Psoas muscle (tissue), 7 donors: ENCODE measurements at regions not wholly inside any gene's neighbourhood (a gene's known extent, or its start where the extent isn't known, plus 50 kb on each side); places are given as distances from the start of the nearest gene placed in this dataset.

Experiments
- ATAC-seq, 4 donors: fragments of 200-7000 bp; cut with Tn5 transposase; one replicate each; pipeline ENCODE4 v1.9.1; 2020; ENCODE audit warnings: moderate library complexity in 3 of 4, mild to moderate bottlenecking in 2 of 4
- DNase-seq, 2 donors: peaks; one replicate each; pipeline ENCODE4 v3.0.0-alpha.2; 2020
- H3K27ac ChIP-seq: fragments of 200-600 bp; one replicate; pipeline ENCODE4 v1.8.0; 2022
- H3K27me3 ChIP-seq, 3 donors: fragments of 200-600 bp in 1 of 3; one replicate each; pipeline versions ENCODE4 v1.6.1 to v1.8.0; 2013 to 2022; ENCODE audit warnings: low read length in 2 of 3, mild to moderate bottlenecking in 2 of 3, moderate library complexity in 1 of 3; ENCODE audit not compliant: insufficient read depth in 3 of 3
- H3K36me3 ChIP-seq, 2 donors: fragments of 200-600 bp in 1 of 2; one replicate each; pipeline versions ENCODE4 v1.6.1 to v1.8.0; 2013 to 2022; ENCODE audit warnings: low read depth in 1 of 2, mild to moderate bottlenecking in 1 of 2, moderate library complexity in 1 of 2; ENCODE audit not compliant: insufficient read depth in 1 of 2
- H3K4me1 ChIP-seq: fragments of 200-600 bp; one replicate; pipeline ENCODE4 v1.8.0; 2022
- H3K4me3 ChIP-seq: fragments of 200-600 bp; one replicate; pipeline ENCODE4 v1.8.0; 2022; ENCODE audit warnings: mild to moderate bottlenecking
- H3K9me3 ChIP-seq: fragments of 200-600 bp; one replicate; pipeline ENCODE4 v1.8.0; 2022
- CTCF ChIP-seq: fragments of 200-600 bp; IDR thresholded peaks from one replicate; pipeline ENCODE4 v1.8.0; 2022; ENCODE audit warnings: antibody characterized with exemption
- WGBS, 3 donors: extraction: QIAGEN DNeasy Blood & Tissue Kit; methylation state at CpG; one replicate each; pipeline versions ENCODE4 v1.1.6 to v1.1.7; 2013; 5-methylcytosine and 5-hydroxymethylcytosine counted together
- intact Hi-C, 2 donors: fragments of 100-400 bp; cut with DNase I; formaldehyde crosslinking; loops; one replicate each; pipeline versions ENCODE4 v1.11.0 to v1.14.2; 2022
- donor health status: healthy with polysubstance abuse.
- donor health status: DM: no; HTN: no; CAD: no; lungs with moderate emphysema.
- donor health status: Bipolar disorder and iron deficiency.
- donor health status: healthy.
- donor health status: DM: yes; HTN: yes; CAD: no.
- donor health status: DM: no; HTN: no; CAD: no.
- donor health status: DM: yes; HTN: yes; CAD: no.

DNA sequence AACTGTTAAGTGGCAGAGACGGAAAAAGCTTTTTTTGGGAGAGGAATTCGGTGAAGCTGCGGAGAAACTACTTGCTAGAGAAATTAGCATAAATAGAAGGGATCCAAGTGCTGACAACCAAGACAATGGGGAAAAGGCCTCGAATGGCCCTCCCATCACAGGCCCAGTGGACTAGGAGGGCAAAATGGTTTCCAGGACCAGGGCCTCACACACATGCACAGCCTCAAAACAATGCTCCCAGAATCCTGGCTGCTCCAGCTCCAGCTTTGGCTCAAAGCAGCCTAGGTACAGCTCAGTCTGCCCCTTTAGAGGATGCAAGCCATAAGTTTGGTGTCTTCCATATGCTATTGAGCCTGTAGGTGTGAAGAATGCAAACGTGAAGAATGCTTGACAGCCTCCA lies 388.2 kb downstream of the OTOL1 start:
- no peak for DNase-seq
- H3K9me3 ChIP-seq: no peaks in the 10 kb centered on the region
- no peak overlapping the region for H3K4me3 ChIP-seq
- H3K36me3 ChIP-seq: no peaks in the 10 kb centered on the region
- H3K27me3 ChIP-seq: no peaks in the 10 kb centered on the region
- TF ChIP-seq CTCF: no peak
- WGBS, 3 donors: 68 to 82% (median 72%) methylated on average over 5 of the region's 5 CpGs
- H3K4me1 ChIP-seq: no peaks in the 10 kb centered on the region
- H3K27ac ChIP-seq: no peak overlapping the region
- intact Hi-C loops: no loop called here
- no peak for ATAC-seq

GRCh38 chr3:161890147-161890625 lies 393.6 kb downstream of the OTOL1 start:
- no peak for TF ChIP-seq CTCF
- no peak for DNase-seq
- no peaks in the 10 kb centered on the region for H3K4me1 ChIP-seq
- no peaks in the 10 kb centered on the region for H3K36me3 ChIP-seq
- no peaks in the 10 kb centered on the region for H3K27me3 ChIP-seq
- WGBS, 3 donors: 65 to 76% (median 75%) methylated on average over 2 of the region's 2 CpGs
- ATAC-seq: peak in 1 of 4 donors; percentile 33
- H3K27ac ChIP-seq: no peak overlapping the region
- intact Hi-C loops: no loop called here
- H3K9me3 ChIP-seq: no peaks in the 10 kb centered on the region
- no peak overlapping the region for H3K4me3 ChIP-seq

GRCh38 chr3:161893972-161894371 lies 397.4 kb downstream of the OTOL1 start:
- no peak for ATAC-seq
- DNase-seq: no peak
- no peaks in the 10 kb centered on the region for H3K27me3 ChIP-seq
- H3K4me3 ChIP-seq: no peak overlapping the region
- intact Hi-C loops: no loop called here
- WGBS, 3 donors: 68 to 72% (median 70%) methylated on average over 1 of the region's 1 CpG
- no peaks in the 10 kb centered on the region for H3K9me3 ChIP-seq
- TF ChIP-seq CTCF: no peak
- H3K27ac ChIP-seq: no peak overlapping the region
- no peaks in the 10 kb centered on the region for H3K4me1 ChIP-seq
- H3K36me3 ChIP-seq: no peaks in the 10 kb centered on the region

DNA sequence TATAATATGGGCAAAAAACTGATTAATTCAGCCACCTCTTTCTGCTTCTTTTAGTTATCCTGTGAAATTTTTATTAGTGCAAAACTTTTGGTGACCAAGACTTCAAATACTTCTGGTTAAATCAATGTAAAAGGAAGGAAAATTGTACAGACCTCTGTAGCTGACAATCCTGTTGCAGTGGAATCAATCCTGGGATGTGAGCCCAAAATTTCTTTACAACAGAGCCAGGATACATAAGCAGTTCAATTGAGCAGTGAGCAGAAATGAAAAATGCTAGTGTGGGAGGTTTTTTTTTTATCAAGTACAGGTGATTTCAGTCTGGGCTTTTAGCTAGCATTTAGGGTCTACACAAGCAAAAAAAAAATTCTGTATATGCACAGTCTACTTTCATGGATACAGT lies 398.0 kb downstream of the OTOL1 start:
- Histone ChIP-seq H3K4me3 (no peak overlapping the region), H3K9me3 (no peaks in the 10 kb centered on the region), H3K27me3 (no peaks in the 10 kb centered on the region), H3K36me3 (no peaks in the 10 kb centered on the region), H3K27ac (no peak overlapping the region), H3K4me1 (no peaks in the 10 kb centered on the region)
- no peak for TF ChIP-seq CTCF
- ATAC-seq (no peak), DNase-seq (no peak)
- intact Hi-C loops: no loop called here

DNA sequence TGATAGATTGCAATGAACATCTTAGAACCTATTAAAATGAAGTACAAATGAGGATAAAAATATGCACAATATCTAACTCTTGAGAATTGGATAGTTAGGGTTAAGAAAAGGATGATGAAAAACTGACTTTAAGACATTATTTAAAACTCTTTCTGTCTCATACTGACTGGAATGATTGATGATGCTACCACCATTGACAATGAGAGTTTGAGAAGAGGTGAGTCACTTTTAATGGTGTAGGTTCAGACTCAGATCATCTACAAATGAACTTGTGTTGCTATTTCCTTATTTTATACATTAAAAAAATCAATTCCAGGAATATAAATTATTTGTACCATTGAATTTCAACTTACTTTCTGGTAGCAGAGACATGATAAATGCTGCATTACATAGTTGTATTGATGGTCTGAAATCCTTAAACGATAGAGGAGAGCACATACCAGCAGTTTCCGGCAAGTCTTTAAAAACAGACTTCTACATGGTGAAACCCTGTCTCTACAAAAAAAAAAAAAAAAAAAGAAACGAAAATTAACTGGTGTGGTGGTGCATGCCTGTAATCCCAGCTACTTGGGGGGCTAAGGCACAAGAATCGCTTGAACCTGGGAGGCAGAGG lies 409.0 kb downstream of the OTOL1 start:
- intact Hi-C loops: no loop called here
- 79 to 92% (median 91%) methylated on average over 4 of the region's 4 CpGs for WGBS, 3 donors
- no peak for TF ChIP-seq CTCF

More for the DNA sequence above, 409.0 kb downstream of the OTOL1 start:
- Histone ChIP-seq H3K9me3 (no peaks in the 10 kb centered on the region), H3K27ac (no peak overlapping the region), H3K4me1 (no peaks in the 10 kb centered on the region), H3K36me3 (no peaks in the 10 kb centered on the region), H3K27me3 (no peaks in the 10 kb centered on the region), H3K4me3 (no peak overlapping the region)
- DNase-seq (no peak), ATAC-seq (no peak)
